ENCODE measurements at regions not wholly inside any gene's neighbourhood (a gene's known extent, or its start where the extent isn't known, plus 50 kb on each side); places are given as distances from the start of the nearest gene placed in this dataset.

DNA sequence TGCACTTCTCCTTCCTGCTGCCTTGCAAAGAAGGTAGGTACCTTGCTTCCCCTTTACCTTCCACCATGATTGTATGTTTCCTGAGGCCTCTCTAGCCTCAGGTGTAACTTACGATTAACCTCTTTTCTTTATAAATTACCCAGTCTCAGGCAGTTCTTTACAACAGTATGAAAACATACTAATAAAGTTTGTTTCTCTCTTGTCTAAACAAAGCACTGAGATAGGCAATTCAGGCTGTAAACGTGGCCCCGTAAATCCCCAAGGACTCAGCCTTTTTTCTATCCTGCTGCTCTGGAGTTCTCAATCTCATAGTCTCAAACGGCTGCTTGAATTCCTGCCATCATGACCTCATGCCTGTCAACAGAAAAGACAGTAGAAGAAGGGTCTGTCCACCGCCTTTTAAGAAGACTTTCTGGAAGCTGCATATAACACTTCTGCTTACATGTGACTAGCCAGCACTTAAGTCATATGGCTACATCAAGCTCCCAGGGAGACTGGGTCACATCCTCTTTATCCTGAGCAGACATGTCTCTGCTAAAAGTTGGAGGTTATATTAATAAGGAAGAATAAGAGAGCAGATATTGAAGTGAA lies 257.8 kb downstream of the EBLN2 start:
- TF ChIP-seq, protein P1, sequence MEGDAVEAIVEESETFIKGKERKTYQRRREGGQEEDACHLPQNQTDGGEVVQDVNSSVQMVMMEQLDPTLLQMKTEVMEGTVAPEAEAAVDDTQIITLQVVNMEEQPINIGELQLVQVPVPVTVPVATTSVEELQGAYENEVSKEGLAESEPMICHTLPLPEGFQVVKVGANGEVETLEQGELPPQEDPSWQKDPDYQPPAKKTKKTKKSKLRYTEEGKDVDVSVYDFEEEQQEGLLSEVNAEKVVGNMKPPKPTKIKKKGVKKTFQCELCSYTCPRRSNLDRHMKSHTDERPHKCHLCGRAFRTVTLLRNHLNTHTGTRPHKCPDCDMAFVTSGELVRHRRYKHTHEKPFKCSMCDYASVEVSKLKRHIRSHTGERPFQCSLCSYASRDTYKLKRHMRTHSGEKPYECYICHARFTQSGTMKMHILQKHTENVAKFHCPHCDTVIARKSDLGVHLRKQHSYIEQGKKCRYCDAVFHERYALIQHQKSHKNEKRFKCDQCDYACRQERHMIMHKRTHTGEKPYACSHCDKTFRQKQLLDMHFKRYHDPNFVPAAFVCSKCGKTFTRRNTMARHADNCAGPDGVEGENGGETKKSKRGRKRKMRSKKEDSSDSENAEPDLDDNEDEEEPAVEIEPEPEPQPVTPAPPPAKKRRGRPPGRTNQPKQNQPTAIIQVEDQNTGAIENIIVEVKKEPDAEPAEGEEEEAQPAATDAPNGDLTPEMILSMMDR (IDR thresholded peaks at IDR 0.05), result no peak
- TF ChIP-seq POLR2A (IDR thresholded peaks at IDR 0.05), result no peak
